Glutamatergic neuron (in vitro differentiated cells): ENCODE measurements at regions not wholly inside any gene's neighbourhood (a gene's known extent, or its start where the extent isn't known, plus 50 kb on each side); places are given as distances from the start of the nearest gene placed in this dataset.

Experiments
- DNase-seq: peaks from one replicate; pipeline ENCODE4 v3.0.0; 2022
- H3K27ac Mint-ChIP-seq: one replicate; pipeline ENCODE4 v1.8.0; 2020; ENCODE audit warnings: mild to moderate bottlenecking, mixed read lengths, inconsistent platforms; ENCODE audit not compliant: unreplicated experiment
- H3K27me3 Mint-ChIP-seq: one replicate; pipeline ENCODE4 v1.8.0; 2020; ENCODE audit warnings: mild to moderate bottlenecking, moderate library complexity, mixed read lengths, inconsistent platforms; ENCODE audit not compliant: unreplicated experiment
- H3K36me3 Mint-ChIP-seq: one replicate; pipeline ENCODE4 v1.8.0; 2020; ENCODE audit warnings: mild to moderate bottlenecking, mixed read lengths, inconsistent platforms; ENCODE audit not compliant: unreplicated experiment
- H3K4me1 Mint-ChIP-seq: one replicate; pipeline ENCODE4 v1.8.0; 2020; ENCODE audit warnings: mild to moderate bottlenecking, low read depth, mixed read lengths, inconsistent platforms; ENCODE audit not compliant: unreplicated experiment
- H3K4me3 Mint-ChIP-seq: one replicate; pipeline ENCODE4 v1.8.0; 2020; ENCODE audit warnings: mild to moderate bottlenecking, mixed read lengths, inconsistent platforms; ENCODE audit not compliant: unreplicated experiment
- H3K9me3 Mint-ChIP-seq: one replicate; pipeline ENCODE4 v1.8.0; 2020; ENCODE audit warnings: mild to moderate bottlenecking, moderate library complexity, mixed read lengths, inconsistent platforms; ENCODE audit not compliant: unreplicated experiment
- TF ChIP-seq, protein P1 (sequence below): fragments of 200-600 bp; sonication (generic); IDR thresholded peaks from one replicate; pipeline ENCODE4 v1.5.0; 2021; ENCODE audit not compliant: partially characterized antibody, unreplicated experiment

DNA sequence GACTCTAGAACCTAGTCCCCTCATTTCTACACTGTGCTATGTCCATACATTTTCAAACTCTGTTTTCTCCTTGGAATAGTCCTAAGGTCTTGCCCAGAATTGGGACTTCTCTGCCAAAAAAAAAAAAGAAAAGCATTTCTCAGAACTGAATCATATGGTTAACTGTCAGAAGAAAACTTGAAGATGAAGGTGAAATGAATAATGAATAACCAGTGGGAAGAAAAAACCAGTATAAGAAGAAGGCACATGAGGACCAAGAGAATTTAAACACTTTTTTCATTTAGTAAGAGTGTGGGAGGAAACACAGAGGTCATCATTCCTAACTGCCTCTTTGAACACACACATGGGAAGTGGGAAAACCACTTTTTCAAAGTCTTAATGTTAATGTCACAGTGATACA lies 197.7 kb downstream of the PRELID2 start:
- Mint-ChIP-seq H3K4me1 (peaks cover 9% of the 10 kb centered on the region), H3K9me3 (peaks cover 2% of the 10 kb centered on the region), H3K27ac (no peak overlapping the region), H3K27me3 (no peaks in the 10 kb centered on the region), H3K36me3 (no peaks in the 10 kb centered on the region), H3K4me3 (no peak overlapping the region)
- TF ChIP-seq, protein P1, sequence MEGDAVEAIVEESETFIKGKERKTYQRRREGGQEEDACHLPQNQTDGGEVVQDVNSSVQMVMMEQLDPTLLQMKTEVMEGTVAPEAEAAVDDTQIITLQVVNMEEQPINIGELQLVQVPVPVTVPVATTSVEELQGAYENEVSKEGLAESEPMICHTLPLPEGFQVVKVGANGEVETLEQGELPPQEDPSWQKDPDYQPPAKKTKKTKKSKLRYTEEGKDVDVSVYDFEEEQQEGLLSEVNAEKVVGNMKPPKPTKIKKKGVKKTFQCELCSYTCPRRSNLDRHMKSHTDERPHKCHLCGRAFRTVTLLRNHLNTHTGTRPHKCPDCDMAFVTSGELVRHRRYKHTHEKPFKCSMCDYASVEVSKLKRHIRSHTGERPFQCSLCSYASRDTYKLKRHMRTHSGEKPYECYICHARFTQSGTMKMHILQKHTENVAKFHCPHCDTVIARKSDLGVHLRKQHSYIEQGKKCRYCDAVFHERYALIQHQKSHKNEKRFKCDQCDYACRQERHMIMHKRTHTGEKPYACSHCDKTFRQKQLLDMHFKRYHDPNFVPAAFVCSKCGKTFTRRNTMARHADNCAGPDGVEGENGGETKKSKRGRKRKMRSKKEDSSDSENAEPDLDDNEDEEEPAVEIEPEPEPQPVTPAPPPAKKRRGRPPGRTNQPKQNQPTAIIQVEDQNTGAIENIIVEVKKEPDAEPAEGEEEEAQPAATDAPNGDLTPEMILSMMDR = no peak
- no peak for DNase-seq

DNA sequence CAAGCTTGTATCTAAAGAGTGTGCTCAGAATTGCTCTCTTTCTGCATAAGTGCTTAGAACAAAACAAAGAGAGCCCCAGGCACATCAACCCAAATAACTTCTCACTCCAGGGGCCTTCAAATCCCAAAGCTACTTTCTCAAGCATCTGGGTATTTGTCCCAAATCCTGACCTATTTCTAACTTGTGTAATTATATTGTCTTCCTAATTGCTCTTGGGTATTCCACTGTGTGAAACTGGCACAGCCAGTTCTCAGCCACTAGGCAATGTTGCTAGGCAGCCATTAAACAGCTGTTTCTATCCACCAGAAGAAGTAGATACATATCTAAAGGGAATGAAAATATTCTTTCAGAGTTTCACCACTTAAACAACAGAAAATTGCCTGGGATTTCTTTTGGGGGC lies 198.8 kb downstream of the PRELID2 start:
- Mint-ChIP-seq H3K9me3 (peaks cover 2% of the 10 kb centered on the region), H3K36me3 (no peaks in the 10 kb centered on the region), H3K4me3 (no peak overlapping the region), H3K27ac (no peak overlapping the region), H3K4me1 (peaks cover 9% of the 10 kb centered on the region), H3K27me3 (no peaks in the 10 kb centered on the region)
- no peak for DNase-seq
- TF ChIP-seq, protein P1 = no peak

DNA sequence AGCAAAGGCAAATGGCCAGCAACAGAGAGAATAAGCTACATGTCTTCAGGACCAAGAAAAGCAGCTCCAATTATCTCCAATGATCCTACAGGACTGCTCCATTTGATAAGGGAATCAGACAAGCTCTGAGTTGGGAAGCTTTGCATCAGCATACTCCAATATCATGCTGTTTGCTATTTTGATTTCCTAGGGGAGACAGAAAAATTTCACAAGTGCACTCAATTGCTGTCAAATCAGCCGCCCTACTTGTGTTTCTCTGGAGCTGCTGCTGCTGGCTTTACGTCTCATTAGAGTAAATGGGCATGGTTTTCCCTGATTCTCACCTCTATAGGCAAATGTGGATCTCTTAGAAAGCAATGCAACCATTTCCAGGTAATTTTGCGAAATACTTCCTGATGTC lies 201.7 kb downstream of the PRELID2 start:
- H3K27me3 Mint-ChIP-seq = no peaks in the 10 kb centered on the region
- no peaks in the 10 kb centered on the region for H3K36me3 Mint-ChIP-seq
- H3K9me3 Mint-ChIP-seq = peaks cover 2% of the 10 kb centered on the region
- no peak overlapping the region for H3K27ac Mint-ChIP-seq
- no peak for DNase-seq
- no peak overlapping the region for H3K4me3 Mint-ChIP-seq
- TF ChIP-seq, protein P1 = no peak
- peaks cover 9% of the 10 kb centered on the region for H3K4me1 Mint-ChIP-seq

DNA sequence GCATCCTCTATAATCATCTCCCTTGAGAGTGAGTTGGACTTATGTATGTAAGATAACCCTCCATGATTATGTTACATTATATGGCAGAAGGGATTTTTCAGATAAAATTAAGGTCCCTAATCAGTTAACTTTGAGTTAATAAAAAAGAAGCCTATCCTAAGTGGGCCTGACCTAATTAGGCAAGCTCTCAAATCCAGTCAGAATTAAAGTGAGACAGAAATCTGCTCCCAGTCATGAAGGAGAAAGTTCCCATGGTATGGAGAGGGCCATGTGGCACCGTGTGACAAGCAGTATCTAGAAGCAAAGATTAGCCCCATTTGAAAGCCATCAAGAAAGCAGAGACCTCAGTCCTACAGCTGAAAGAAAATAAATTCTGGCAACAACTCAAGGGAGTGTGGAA lies 202.4 kb downstream of the PRELID2 start:
- H3K27me3 Mint-ChIP-seq = no peaks in the 10 kb centered on the region
- no peak overlapping the region for H3K4me3 Mint-ChIP-seq
- peaks cover 9% of the 10 kb centered on the region for H3K4me1 Mint-ChIP-seq
- no peak for DNase-seq
- no peaks in the 10 kb centered on the region for H3K36me3 Mint-ChIP-seq
- TF ChIP-seq, protein P1 = no peak
- no peak overlapping the region for H3K27ac Mint-ChIP-seq
- H3K9me3 Mint-ChIP-seq = peaks cover 2% of the 10 kb centered on the region

DNA sequence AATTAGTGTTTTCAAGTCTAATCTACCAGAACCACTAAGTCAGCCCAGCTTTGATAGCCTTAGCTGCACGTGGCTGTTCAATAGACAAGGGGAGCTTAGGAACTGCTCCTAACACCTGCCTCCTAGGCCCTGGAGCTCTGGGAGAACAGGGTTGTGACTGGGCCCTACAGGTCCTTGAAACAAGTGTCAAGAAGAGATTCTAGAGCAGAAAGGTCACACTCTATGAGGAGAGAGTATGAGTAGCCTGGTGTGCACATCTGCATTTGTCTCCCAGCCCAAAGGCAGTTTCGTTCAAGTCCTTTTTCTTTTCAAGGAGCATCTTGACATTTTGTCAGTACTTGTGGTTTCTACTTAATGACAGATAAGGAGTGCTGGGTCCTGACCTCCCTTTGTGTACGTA lies 206.1 kb downstream of the PRELID2 start:
- H3K4me3 Mint-ChIP-seq = no peak overlapping the region
- no peaks in the 10 kb centered on the region for H3K27me3 Mint-ChIP-seq
- H3K36me3 Mint-ChIP-seq = no peaks in the 10 kb centered on the region
- no peaks in the 10 kb centered on the region for H3K9me3 Mint-ChIP-seq
- DNase-seq = no peak
- TF ChIP-seq, protein P1 = no peak
- no peak overlapping the region for H3K27ac Mint-ChIP-seq
- peaks cover under 1% of the 10 kb centered on the region for H3K4me1 Mint-ChIP-seq
